GM12891 (cell line): ENCODE measurements at regions not wholly inside any gene's neighbourhood (a gene's known extent, or its start where the extent isn't known, plus 50 kb on each side); places are given as distances from the start of the nearest gene placed in this dataset.

Experiments used
- PAX5 ChIP-seq: IDR thresholded peaks from 2 replicates; pipeline ENCODE4 v1.6.1; 2011; ENCODE audit warnings: low read length, moderate library complexity, mild to moderate bottlenecking; ENCODE audit not compliant: insufficient read depth, severe bottlenecking
- POLR2A ChIP-seq: IDR thresholded peaks from 2 replicates; pipeline ENCODE4 v1.6.1; 2011; ENCODE audit warnings: low read depth, low read length, control low read depth
- POLR2AphosphoS5 ChIP-seq: IDR thresholded peaks from 2 replicates; pipeline ENCODE4 v1.6.1; 2011; ENCODE audit warnings: low read depth, low read length, control low read depth
- TAF1 ChIP-seq: IDR thresholded peaks from 2 replicates; pipeline ENCODE4 v1.6.1; 2011; ENCODE audit warnings: low read depth, low read length, control low read depth

DNA sequence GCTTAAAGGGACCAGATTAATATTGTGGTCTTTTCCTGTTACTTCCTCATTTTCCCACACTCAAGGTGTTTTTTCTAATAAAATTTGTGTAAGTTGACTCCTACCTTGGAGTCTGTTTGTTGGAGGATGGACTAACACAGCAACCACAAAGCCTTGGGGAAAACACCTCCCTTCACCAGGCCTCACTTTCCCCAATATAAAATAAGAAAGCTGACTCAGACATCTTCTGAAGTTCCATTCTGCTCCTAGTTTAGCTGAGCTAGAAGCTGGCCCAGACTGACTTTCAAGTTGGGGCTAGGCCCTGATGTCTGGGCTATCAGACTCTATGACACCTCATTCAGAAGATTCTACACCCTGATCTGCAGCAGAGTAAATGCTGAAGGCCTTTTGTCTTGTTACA lies 73.0 kb upstream of the ADRB1 start:
- TF ChIP-seq TAF1 = no peak
- no peak for TF ChIP-seq POLR2AphosphoS5
- no peak for TF ChIP-seq POLR2A
- no peak for TF ChIP-seq PAX5
